ENCODE measurements at regions not wholly inside any gene's neighbourhood (a gene's known extent, or its start where the extent isn't known, plus 50 kb on each side); places are given as distances from the start of the nearest gene placed in this dataset.

GRCh38 chr5:23930985-23931384 is 423.6 kb downstream of the PRDM9 start:
- TF ChIP-seq POLR2AphosphoS5 (IDR thresholded peaks at IDR 0.05) (no peak), EP300 (IDR thresholded peaks at IDR 0.05) (no peak)
